Dendritic cell treated with granulocyte-macrophage colony-stimulating factor and Interleukin-4, amounts not matched to agents 40 ng/mL and 50 ng/mL, for 4 days (primary cell): ENCODE measurements at regions not wholly inside any gene's neighbourhood (a gene's known extent, or its start where the extent isn't known, plus 50 kb on each side); places are given as distances from the start of the nearest gene placed in this dataset.

ENCODE experiments used
- H3K27ac Mint-ChIP-seq: one replicate; pipeline ENCODE4 v1.8.0; 2022; ENCODE audit warnings: mild to moderate bottlenecking, mixed read lengths
- H3K27me3 Mint-ChIP-seq: one replicate; pipeline ENCODE4 v1.8.0; 2022; ENCODE audit warnings: mild to moderate bottlenecking, mixed read lengths
- H3K36me3 Mint-ChIP-seq: one replicate; pipeline ENCODE4 v1.8.0; 2022; ENCODE audit warnings: low read depth, mixed read lengths
- H3K4me1 Mint-ChIP-seq: one replicate; pipeline ENCODE4 v1.8.0; 2022; ENCODE audit warnings: low read depth, mixed read lengths
- H3K4me3 Mint-ChIP-seq: one replicate; pipeline ENCODE4 v1.8.0; 2022; ENCODE audit warnings: mild to moderate bottlenecking, moderate library complexity, mixed read lengths
- H3K9me3 Mint-ChIP-seq: one replicate; pipeline ENCODE4 v1.8.0; 2022; ENCODE audit warnings: mixed read lengths
- intact Hi-C: fragments of 100-400 bp; cut with micrococcal nuclease; formaldehyde crosslinking; loops from one replicate; pipeline ENCODE4 v1.15.0; 2022

DNA sequence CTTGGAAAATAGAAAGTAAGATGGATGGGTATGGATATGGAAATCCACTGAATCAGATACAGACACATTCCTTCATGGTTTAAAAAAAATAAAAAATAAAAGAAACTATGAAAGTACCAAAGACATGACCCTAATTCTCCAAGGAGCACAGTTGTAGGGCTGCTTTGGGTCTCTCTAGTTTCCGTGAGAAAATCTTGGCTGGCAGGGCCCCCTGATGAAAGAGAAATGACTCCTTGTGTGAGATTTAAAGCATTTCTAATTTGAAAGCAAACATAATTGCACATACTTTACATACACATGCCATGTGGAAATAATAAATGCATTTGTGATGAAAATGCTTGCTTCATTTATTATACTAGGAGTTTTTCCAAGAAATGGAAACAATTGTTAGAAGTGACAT, 593.9 kb upstream of the BTBD3 start:
- intact Hi-C loops = no loop called here
- H3K9me3 Mint-ChIP-seq = peaks cover 21% of the 10 kb centered on the region
- no peaks in the 10 kb centered on the region for H3K36me3 Mint-ChIP-seq
- no peak overlapping the region for H3K4me3 Mint-ChIP-seq
- no peaks in the 10 kb centered on the region for H3K4me1 Mint-ChIP-seq
- H3K27ac Mint-ChIP-seq = no peak overlapping the region
- no peaks in the 10 kb centered on the region for H3K27me3 Mint-ChIP-seq

DNA sequence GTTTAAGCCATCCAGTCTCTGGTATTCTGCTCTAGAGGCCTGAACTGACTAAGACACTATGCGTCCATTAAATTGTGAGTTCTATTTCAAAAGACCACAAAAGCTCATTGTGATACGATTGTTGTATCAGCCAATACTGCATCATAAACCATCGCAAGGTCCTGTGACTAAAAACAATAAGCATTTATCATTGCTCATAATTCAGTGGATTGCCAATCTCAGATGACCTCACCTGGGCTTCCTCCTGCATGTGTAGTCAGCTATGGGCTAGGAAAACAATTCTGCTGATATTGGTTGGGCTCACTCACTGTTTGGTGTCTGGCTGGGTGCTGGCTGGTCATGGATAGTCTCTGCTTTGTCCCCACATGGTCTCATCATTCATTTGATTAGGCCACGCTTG, 592.7 kb upstream of the BTBD3 start:
- intact Hi-C loops = no loop called here
- no peaks in the 10 kb centered on the region for H3K36me3 Mint-ChIP-seq
- no peak overlapping the region for H3K4me3 Mint-ChIP-seq
- H3K4me1 Mint-ChIP-seq = no peaks in the 10 kb centered on the region
- H3K27ac Mint-ChIP-seq = no peak overlapping the region
- H3K27me3 Mint-ChIP-seq = no peaks in the 10 kb centered on the region
- H3K9me3 Mint-ChIP-seq = peaks cover 21% of the 10 kb centered on the region

DNA sequence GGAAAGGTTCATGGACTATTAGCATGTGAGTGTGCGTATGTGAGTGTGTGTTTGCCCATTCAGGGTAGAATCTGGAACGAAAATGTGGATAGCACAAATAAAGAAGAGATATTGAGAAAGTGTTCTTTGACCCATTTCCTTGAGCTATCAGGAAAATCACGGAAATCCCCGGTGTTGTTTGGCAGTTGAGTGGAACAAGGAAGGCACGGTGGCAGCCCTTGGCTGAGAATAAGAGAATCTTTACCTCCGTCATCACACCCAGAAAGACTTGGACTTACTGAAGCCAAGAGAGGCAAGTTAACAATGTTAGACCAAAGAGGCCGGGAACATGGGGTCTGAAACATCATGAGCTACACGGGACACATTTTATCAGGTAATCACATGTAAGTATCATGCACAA, 588.9 kb upstream of the BTBD3 start:
- intact Hi-C loops = no loop called here
- H3K36me3 Mint-ChIP-seq = no peaks in the 10 kb centered on the region
- no peak overlapping the region for H3K4me3 Mint-ChIP-seq
- no peak overlapping the region for H3K27ac Mint-ChIP-seq
- no peaks in the 10 kb centered on the region for H3K4me1 Mint-ChIP-seq
- H3K27me3 Mint-ChIP-seq = no peaks in the 10 kb centered on the region
- H3K9me3 Mint-ChIP-seq = no peaks in the 10 kb centered on the region

DNA sequence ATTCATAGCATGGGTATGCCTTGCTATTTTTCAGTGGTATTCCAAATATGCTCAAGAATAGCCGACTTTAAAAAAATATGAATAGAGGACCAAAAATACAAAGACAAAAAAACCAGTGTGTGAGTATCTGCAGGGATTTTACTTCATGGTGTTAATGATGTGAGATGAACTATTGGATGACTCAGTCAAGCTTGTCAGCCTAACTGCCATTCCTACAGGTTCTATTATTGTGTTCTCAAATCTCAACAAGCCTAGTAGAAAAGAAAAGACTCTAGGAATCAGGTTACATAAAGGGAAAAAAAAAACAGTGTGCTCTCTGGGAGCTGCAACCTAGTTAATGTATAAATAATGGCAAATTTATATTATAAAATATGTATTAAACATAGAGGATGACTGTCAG, 588.4 kb upstream of the BTBD3 start:
- intact Hi-C loops = no loop called here
- Mint-ChIP-seq H3K4me3 (no peak overlapping the region), H3K9me3 (no peaks in the 10 kb centered on the region), H3K36me3 (no peaks in the 10 kb centered on the region), H3K27me3 (no peaks in the 10 kb centered on the region), H3K4me1 (no peaks in the 10 kb centered on the region), H3K27ac (no peak overlapping the region)

DNA sequence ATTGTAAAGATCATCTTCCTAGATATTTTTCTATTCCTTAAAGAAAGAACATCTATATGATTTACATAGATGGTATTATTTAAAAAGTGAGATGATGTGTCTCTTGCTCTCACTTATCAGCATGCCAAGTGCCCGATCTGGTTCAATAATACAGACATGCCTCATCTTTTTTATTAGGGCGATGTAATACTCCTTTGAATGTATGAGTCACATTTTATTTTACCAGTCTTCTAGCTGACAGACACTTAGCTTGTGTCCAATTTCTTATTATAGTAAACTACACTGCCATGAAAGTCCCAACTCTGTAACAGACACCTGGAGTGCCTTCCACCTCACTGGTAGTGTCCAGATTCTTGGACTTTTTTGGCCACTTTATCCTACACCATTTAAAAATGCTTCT, 586.6 kb upstream of the BTBD3 start:
- Mint-ChIP-seq H3K27me3 (no peaks in the 10 kb centered on the region), H3K4me3 (no peak overlapping the region), H3K36me3 (no peaks in the 10 kb centered on the region), H3K27ac (no peak overlapping the region), H3K9me3 (no peaks in the 10 kb centered on the region), H3K4me1 (no peaks in the 10 kb centered on the region)
- intact Hi-C loops = no loop called here

DNA sequence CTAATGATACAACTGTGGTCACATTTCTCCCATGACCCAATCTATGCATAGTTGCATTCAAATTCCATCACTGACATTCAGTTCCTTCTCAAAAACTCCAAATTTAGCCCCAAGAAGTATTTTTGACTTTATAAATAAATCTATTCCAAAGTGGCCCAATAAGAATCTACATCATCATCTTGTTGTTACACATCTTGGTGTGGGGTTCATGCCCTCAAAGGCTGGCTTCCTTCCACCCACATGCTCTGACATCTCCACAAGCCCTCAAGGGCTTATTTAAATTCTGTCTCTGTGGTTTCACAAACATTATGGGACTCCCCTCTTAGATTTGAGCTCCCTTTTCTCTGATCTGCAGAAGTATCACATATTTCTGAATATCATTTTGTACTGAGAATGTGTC, 585.3 kb upstream of the BTBD3 start:
- Mint-ChIP-seq H3K36me3 (no peaks in the 10 kb centered on the region), H3K9me3 (no peaks in the 10 kb centered on the region), H3K4me3 (no peak overlapping the region), H3K27me3 (no peaks in the 10 kb centered on the region), H3K27ac (no peak overlapping the region), H3K4me1 (no peaks in the 10 kb centered on the region)
- intact Hi-C loops = no loop called here

DNA sequence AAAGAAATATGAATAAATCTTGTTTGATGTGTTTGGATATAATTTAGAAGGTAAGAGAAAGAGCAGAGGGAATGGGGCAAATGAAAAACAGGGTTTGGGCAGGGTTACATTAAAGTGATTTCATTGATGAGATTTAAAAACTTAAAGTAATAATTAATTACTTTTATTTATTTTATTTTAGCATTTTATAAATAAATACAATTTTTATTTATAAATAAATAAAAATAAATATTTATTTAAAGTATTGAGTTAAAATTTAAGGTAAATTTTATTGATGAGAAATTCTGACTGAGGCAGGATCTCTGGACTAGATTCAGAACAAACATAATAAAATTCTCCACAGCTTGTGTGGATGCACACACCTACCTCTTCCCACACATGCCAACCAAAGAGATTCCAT, 584.1 kb upstream of the BTBD3 start:
- no peak overlapping the region for H3K4me3 Mint-ChIP-seq
- intact Hi-C loops = no loop called here
- no peaks in the 10 kb centered on the region for H3K4me1 Mint-ChIP-seq
- H3K27ac Mint-ChIP-seq = no peak overlapping the region
- no peaks in the 10 kb centered on the region for H3K27me3 Mint-ChIP-seq
- H3K9me3 Mint-ChIP-seq = no peaks in the 10 kb centered on the region
- H3K36me3 Mint-ChIP-seq = no peaks in the 10 kb centered on the region

DNA sequence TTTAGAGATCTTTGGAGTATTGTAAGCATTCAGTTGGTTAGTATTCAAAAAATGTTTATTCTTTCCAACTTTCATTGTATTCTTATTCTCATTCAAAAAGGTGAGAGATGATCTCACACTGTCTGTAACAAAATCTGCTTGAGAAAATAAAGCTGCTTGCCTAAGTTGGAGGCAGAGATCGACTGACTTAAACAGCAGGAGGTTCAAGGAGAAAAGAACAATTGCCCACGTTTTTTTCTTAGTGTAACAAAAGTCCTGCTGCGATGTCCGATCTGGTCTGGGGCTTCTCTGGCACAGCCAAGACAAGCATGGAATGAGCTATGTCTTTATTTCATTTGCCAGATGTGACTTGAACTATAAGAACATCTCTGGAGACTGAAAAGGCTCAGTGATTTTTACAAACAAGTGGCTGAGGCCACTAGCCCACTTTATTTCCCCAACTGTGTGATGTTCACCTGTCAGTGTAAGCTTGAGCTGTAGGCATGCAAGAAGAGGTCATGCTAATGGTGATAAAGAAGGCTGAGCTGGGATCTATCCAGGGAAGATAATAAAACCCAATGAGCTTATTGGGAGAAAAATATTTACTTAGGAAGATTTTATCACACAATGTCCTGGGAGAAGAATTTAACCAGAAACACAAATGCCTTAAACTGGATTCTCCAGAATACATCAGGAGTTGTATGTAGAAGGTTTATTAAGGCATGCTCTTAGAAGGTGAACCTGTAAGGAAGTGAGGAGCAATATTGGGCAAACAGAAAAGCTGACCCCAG, 580.1 kb upstream of the BTBD3 start:
- no peak overlapping the region for H3K27ac Mint-ChIP-seq
- intact Hi-C loops = no loop called here
- no peaks in the 10 kb centered on the region for H3K9me3 Mint-ChIP-seq
- H3K36me3 Mint-ChIP-seq = no peaks in the 10 kb centered on the region
- peaks cover 2% of the 10 kb centered on the region for H3K27me3 Mint-ChIP-seq
- no peak overlapping the region for H3K4me3 Mint-ChIP-seq
- H3K4me1 Mint-ChIP-seq = no peaks in the 10 kb centered on the region

DNA sequence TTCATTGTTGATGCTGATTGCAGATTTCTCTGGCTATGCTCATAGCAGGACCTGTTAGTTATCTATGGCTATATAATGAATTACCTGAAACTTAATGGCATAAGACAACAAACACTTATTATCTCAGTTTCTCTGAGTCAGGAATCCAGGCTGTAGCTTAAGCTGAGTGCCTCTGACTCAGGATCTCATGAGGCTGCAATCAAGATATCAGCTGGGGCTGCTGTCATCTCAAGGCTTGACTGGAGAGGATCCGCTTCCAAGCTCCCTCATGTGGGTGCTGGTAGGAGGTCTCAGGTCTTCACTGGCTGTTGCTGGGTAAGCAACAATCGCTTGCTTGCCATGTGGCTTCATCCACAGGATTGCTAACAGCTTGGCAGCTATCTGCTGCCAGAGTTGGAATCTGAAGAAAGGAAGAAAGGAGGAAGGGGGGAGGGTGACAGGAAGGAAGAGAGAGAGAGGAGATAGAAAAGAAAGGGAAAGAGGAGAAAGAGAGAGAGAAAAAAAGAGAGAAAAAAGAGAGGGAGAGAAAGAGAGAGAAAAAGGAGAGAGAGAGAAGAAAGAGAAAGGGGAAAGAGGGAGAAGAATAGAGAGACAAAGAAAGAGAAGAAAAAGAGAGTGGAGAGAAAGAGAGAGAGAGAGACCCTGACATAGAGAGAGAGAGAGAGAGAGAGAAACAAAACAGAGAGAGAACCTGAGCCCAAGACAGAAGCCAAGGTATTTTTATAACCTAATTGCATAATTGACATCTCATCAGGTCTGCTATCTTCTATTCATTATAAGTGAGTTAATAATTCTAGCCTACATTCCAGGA, 579.0 kb upstream of the BTBD3 start:
- Mint-ChIP-seq H3K27me3 (peaks cover 2% of the 10 kb centered on the region), H3K4me1 (no peaks in the 10 kb centered on the region), H3K9me3 (no peaks in the 10 kb centered on the region)

DNA sequence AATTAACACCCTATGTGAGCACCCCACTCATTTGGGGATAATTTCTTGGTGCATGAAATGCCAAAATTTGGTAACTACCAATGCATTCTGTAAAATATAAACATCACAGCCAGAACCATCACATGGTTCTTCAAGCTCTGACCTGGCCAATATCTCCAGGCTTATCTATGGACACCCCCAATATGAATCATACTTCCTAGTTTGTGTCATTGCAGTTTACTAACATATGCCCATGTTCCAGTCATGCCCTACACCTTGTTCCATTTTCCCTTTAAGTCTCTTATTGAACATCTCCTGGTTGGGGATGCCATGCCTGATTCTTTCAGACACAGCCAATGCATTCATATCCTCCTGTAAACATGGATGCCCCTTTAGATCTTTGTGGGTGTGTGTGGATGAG, 572.8 kb upstream of the BTBD3 start:
- H3K4me3 Mint-ChIP-seq = no peak overlapping the region
- no peaks in the 10 kb centered on the region for H3K36me3 Mint-ChIP-seq
- H3K4me1 Mint-ChIP-seq = peaks cover 3% of the 10 kb centered on the region
- no peaks in the 10 kb centered on the region for H3K27me3 Mint-ChIP-seq
- intact Hi-C loops = no loop called here
- no peaks in the 10 kb centered on the region for H3K9me3 Mint-ChIP-seq
- no peak overlapping the region for H3K27ac Mint-ChIP-seq

More for the DNA sequence above, 579.0 kb upstream of the BTBD3 start:
- intact Hi-C loops = no loop called here
- Mint-ChIP-seq H3K36me3 (no peaks in the 10 kb centered on the region), H3K27ac (no peak overlapping the region), H3K4me3 (no peak overlapping the region)

DNA sequence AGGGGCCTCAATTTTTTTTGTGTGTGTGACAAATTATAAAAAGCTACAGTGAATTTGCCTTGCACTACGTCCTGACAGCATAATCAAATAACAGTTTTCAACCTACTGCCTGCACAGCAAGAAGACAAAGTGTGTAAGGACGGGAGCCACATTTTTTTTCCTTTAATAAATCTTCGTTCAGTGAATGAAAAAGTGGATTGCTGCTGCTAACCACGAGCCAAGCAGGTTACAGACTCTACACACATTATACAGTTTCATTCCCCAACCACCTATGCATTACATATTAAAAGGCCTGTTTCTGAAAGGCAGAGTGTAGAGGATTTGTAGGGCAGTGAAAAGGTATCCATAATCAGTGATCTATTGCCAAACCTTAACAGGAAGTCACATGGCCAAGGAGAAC, 570.0 kb upstream of the BTBD3 start:
- intact Hi-C loops = no loop called here
- H3K27ac Mint-ChIP-seq = no peak overlapping the region
- H3K36me3 Mint-ChIP-seq = no peaks in the 10 kb centered on the region
- H3K4me3 Mint-ChIP-seq = no peak overlapping the region
- no peaks in the 10 kb centered on the region for H3K9me3 Mint-ChIP-seq
- H3K27me3 Mint-ChIP-seq = no peaks in the 10 kb centered on the region
- H3K4me1 Mint-ChIP-seq = peaks cover 12% of the 10 kb centered on the region

DNA sequence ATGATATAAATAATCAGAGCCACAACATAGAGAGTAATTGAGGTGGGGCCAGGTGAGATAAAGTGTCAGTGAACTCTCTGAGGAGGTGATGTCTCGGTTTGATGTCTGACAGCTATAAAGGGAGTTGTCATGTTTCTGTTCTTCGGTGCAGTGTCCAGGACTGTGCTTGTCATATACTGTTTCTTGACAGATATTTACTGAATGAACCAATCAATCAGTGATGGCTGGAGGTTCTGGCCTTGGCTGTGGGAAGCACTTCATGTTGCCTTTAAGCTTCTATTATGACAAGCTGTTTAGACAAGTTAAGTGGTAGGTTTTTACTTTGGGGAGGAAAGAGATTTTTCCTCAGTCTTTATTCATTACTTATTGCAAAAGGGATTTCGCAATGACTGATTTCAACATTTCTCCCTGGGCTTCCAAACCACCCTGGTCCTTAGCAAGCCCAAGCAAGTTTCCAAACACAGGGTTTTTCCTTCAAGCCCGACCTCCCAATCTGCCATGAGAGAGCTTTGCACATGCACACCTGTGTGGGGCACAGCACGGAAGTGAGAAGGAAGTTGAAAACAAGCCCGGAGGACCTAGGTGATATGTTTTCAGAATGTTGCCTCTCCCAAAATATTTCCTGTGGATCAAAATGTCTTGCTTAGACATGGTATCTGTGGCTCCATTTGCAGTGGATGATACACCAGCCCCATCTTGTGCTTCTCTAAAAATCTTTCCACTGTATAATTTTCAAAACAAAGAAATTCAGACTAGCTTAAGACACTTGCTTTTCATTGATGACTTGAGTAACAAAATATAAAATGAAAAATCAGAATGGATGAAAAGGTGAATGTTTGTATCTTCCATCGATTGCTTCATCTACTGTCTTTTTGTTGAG, 567.3 kb upstream of the BTBD3 start:
- no peaks in the 10 kb centered on the region for H3K36me3 Mint-ChIP-seq
- intact Hi-C loops = no loop called here

DNA sequence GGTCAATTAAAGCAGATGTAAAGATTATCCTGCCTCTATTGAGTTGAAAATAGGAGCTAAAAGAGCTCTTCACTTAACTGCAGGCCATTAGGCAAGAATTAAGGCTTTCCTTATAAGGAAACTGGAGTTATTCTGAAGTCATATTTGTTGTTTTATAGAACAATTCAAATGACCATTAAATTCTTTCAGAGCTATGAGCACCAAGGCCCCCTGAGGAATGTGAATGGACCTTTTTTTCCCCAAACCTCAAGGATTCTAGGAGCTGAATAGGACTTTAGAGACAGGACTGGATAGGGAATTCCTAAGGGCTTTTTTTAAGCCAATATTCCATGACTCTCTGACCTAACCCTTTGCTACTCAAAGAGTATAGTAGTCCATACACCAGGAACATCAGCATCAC, 565.7 kb upstream of the BTBD3 start:
- Mint-ChIP-seq H3K4me3 (no peak overlapping the region), H3K27ac (no peak overlapping the region), H3K4me1 (peaks cover 12% of the 10 kb centered on the region), H3K36me3 (no peaks in the 10 kb centered on the region), H3K27me3 (no peaks in the 10 kb centered on the region), H3K9me3 (no peaks in the 10 kb centered on the region)
- intact Hi-C loops = no loop called here

More for the DNA sequence above, 567.3 kb upstream of the BTBD3 start:
- H3K9me3 Mint-ChIP-seq = no peaks in the 10 kb centered on the region
- no peak overlapping the region for H3K4me3 Mint-ChIP-seq
- H3K4me1 Mint-ChIP-seq = peaks cover 12% of the 10 kb centered on the region
- H3K27ac Mint-ChIP-seq = no peak overlapping the region
- H3K27me3 Mint-ChIP-seq = no peaks in the 10 kb centered on the region

DNA sequence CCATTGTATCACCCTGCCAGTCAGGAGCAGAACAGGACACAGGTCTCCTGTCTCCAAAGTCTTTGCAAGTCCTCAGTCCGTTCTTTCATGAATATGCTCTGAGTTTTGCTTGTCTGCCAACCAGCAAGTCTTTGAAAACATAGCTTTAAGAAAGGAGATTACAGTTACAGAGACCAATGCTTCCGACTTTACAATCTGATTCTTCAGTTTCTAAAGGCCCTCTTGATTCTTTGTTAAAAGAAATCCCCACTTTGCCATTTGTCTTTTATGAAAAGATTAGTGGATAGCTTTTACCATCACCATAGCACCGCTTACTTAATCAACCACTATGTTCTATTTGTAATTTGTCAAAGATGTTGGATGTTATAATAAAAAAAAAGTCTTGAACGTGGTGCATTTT, 562.8 kb upstream of the BTBD3 start:
- H3K4me3 Mint-ChIP-seq = no peak overlapping the region
- no peaks in the 10 kb centered on the region for H3K9me3 Mint-ChIP-seq
- H3K36me3 Mint-ChIP-seq = no peaks in the 10 kb centered on the region
- no peaks in the 10 kb centered on the region for H3K27me3 Mint-ChIP-seq
- H3K27ac Mint-ChIP-seq = no peak overlapping the region
- H3K4me1 Mint-ChIP-seq = peaks cover 10% of the 10 kb centered on the region
- intact Hi-C loops = no loop called here
